Gastroesophageal sphincter (tissue), 3 donors: ENCODE measurements at regions not wholly inside any gene's neighbourhood (a gene's known extent, or its start where the extent isn't known, plus 50 kb on each side); places are given as distances from the start of the nearest gene placed in this dataset.

Source experiments
- CTCF ChIP-seq, 4 experiments: fragments of 200-600 bp in 2 of 4; fragments of 450-650 bp in 2 of 4; sonication (generic) in 1 of 4; IDR thresholded peaks; one replicate each; pipeline ENCODE4 v1.5.1; 2017 to 2019; ENCODE audit warnings: antibody characterized with exemption in 4 of 4, mild to moderate bottlenecking in 2 of 4, moderate library complexity in 2 of 4
- POLR2AphosphoS5 ChIP-seq: sonication (generic); formaldehyde crosslinking; IDR thresholded peaks from one replicate; pipeline ENCODE4 v1.6.1; 2017; ENCODE audit warnings: antibody characterized with exemption

GRCh38 chr1:60257531-60257930 lies 184.0 kb upstream of the C1orf87 start:
- TF ChIP-seq POLR2AphosphoS5 (no peak), CTCF (IDR thresholded peaks at IDR 0.05) (no peak)
